ENCODE measurements at regions not wholly inside any gene's neighbourhood (a gene's known extent, or its start where the extent isn't known, plus 50 kb on each side); places are given as distances from the start of the nearest gene placed in this dataset.

GRCh38 chr5:82812575-82812974, 264.6 kb downstream of the TMEM167A start:
- Histone ChIP-seq H3K27ac (no peak overlapping the region), H3K9me3 (no peaks in the 10 kb centered on the region), H3K27me3 (no peaks in the 10 kb centered on the region), H3K36me3 (no peaks in the 10 kb centered on the region), H3K4me1 (peaks cover 0 to 3% (median 0%) of the 10 kb centered on the region in 12 donors), H3K4me3 (no peak overlapping the region)
- ATAC-seq = no peak
- no peak for DNase-seq
- intact Hi-C loops (cut with DNase I) = no loop called here
- 89 to 95% (median 92%) methylated on average over 2 of the region's 2 CpGs for WGBS, 4 donors
- TF ChIP-seq CTCF (IDR thresholded peaks at IDR 0.05) (no peak), POLR2A (IDR thresholded peaks at IDR 0.05) (no peak)

GRCh38 chr5:82811490-82811889, 265.7 kb downstream of the TMEM167A start:
- Histone ChIP-seq H3K27ac (no peak overlapping the region), H3K9me3 (no peaks in the 10 kb centered on the region), H3K4me3 (no peak overlapping the region), H3K27me3 (no peaks in the 10 kb centered on the region), H3K36me3 (no peaks in the 10 kb centered on the region), H3K4me1 (peaks cover 0 to 3% (median 0%) of the 10 kb centered on the region in 12 donors)
- no peak for TF ChIP-seq CTCF (IDR thresholded peaks at IDR 0.05)
- TF ChIP-seq POLR2A (IDR thresholded peaks at IDR 0.05) = no peak
- DNase-seq (no peak), ATAC-seq (no peak)
- intact Hi-C loops (cut with DNase I) = no loop called here
- 90 to 94% (median 93%) methylated on average over 6 of the region's 6 CpGs for WGBS, 4 donors

- intact Hi-C loops (cut with DNase I) = no loop called here
- peaks cover 0 to 3% (median 0%) of the 10 kb centered on the region in 12 donors for H3K4me1 ChIP-seq
- no peak for TF ChIP-seq CTCF (IDR thresholded peaks at IDR 0.05)
- 80 to 92% (median 85%) methylated on average over 2 of the region's 2 CpGs for WGBS, 4 donors
- no peak overlapping the region for H3K4me3 ChIP-seq
- H3K27ac ChIP-seq = no peak overlapping the region
- ATAC-seq = no peak
- DNase-seq = no peak
- H3K36me3 ChIP-seq = no peaks in the 10 kb centered on the region
- no peaks in the 10 kb centered on the region for H3K9me3 ChIP-seq
- H3K27me3 ChIP-seq = no peaks in the 10 kb centered on the region
Measured at GRCh38 chr5:82809420-82810143, 267.6 kb downstream of the TMEM167A start.

- no peak for DNase-seq
- WGBS, 4 donors = 24 to 40% (median 30%) methylated on average over 3 of the region's 3 CpGs
- no peaks in the 10 kb centered on the region for H3K9me3 ChIP-seq
Measured at GRCh38 chr5:82808960-82809359, 268.2 kb downstream of the TMEM167A start.

More at GRCh38 chr5:82808960-82809359, 268.2 kb downstream of the TMEM167A start:
- intact Hi-C loops (cut with DNase I) = no loop called here
- Histone ChIP-seq H3K27me3 (no peaks in the 10 kb centered on the region), H3K4me3 (no peak overlapping the region), H3K4me1 (peaks cover 0 to 3% (median 0%) of the 10 kb centered on the region in 12 donors), H3K27ac (no peak overlapping the region), H3K36me3 (no peaks in the 10 kb centered on the region)
- TF ChIP-seq POLR2A (IDR thresholded peaks at IDR 0.05) (no peak), CTCF (IDR thresholded peaks at IDR 0.05) (no peak)
- ATAC-seq = no peak
